GM23338 (cell line): ENCODE measurements at regions not wholly inside any gene's neighbourhood (a gene's known extent, or its start where the extent isn't known, plus 50 kb on each side); places are given as distances from the start of the nearest gene placed in this dataset.

ENCODE experiments used
- CREB1 ChIP-seq: fragments of 250-450 bp; sonication (Bioruptor Pico); IDR thresholded peaks from 2 replicates; pipeline ENCODE4 v1.5.0; 2020; ENCODE audit warnings: low read depth, mild to moderate bottlenecking, moderate library complexity
- CTCF ChIP-seq, 2 experiments: fragments of 200-600 bp in 1 of 2; sonication (generic) in 1 of 2; conservative IDR thresholded peaks; 2 replicates each; pipeline versions ENCODE4 v1.5.1 to v1.6.1; 2016 to 2017; ENCODE audit warnings: antibody characterized with exemption in 2 of 2, low read depth in 2 of 2, mild to moderate bottlenecking in 2 of 2, moderate library complexity in 1 of 2
- EZH2 ChIP-seq: fragments of 200-600 bp; sonication (generic); IDR thresholded peaks from one replicate; pipeline ENCODE4 v1.8.0; 2017; ENCODE audit warnings: antibody characterized with exemption, mild to moderate bottlenecking, low read depth; ENCODE audit not compliant: unreplicated experiment
- EZH2phosphoT487 ChIP-seq: fragments of 200-600 bp; sonication (generic); IDR thresholded peaks from one replicate; pipeline ENCODE4 v1.8.1; 2018; ENCODE audit warnings: antibody characterized with exemption; ENCODE audit not compliant: unreplicated experiment
- POLR2AphosphoS5 ChIP-seq: IDR thresholded peaks from 2 replicates; pipeline ENCODE4 v1.6.1; 2016; ENCODE audit warnings: antibody characterized with exemption, low read depth
- REST ChIP-seq: IDR thresholded peaks from one replicate; pipeline ENCODE4 v1.6.1; 2018; ENCODE audit warnings: antibody characterized with exemption; ENCODE audit not compliant: unreplicated experiment
- ZNF114 ChIP-seq: fragments of 250-450 bp; sonication (Bioruptor Pico); IDR thresholded peaks from 2 replicates; pipeline ENCODE4 v1.5.0; 2020; ENCODE audit warnings: mild to moderate bottlenecking, moderate library complexity

GRCh38 chr10:78803710-78804109 is 265.1 kb upstream of the ZMIZ1 start:
- TF ChIP-seq REST (no peak), CTCF (conservative IDR thresholded peaks at IDR 0.05; ENCODE audit: low read depth in 2 of 2) (no peak), CREB1 (CRISPR knock-in tag) (no peak), EZH2phosphoT487 (no peak), EZH2 (no peak), POLR2AphosphoS5 (no peak), ZNF114 (CRISPR knock-in tag) (no peak)
